VCaP (cell line): ENCODE measurements at regions not wholly inside any gene's neighbourhood (a gene's known extent, or its start where the extent isn't known, plus 50 kb on each side); places are given as distances from the start of the nearest gene placed in this dataset.

ENCODE experiments used
- H3K27ac ChIP-seq: fragments of 450-650 bp; 2 replicates; pipeline ENCODE4 v1.5.1; 2017
- CTCF ChIP-seq: fragments of 450-650 bp; conservative IDR thresholded peaks from 2 replicates; pipeline ENCODE4 v1.5.1; 2017; ENCODE audit warnings: mild to moderate bottlenecking, moderate library complexity

- no peak overlapping the region for H3K27ac ChIP-seq
- no peak for TF ChIP-seq CTCF
These were observed 61.7 kb downstream of the KCNJ2 start for GRCh38 chr17:70230850-70231640.

GRCh38 chr17:70232466-70232865, 63.1 kb downstream of the KCNJ2 start:
- no peak overlapping the region for H3K27ac ChIP-seq
- no peak for TF ChIP-seq CTCF

- TF ChIP-seq CTCF: no peak
- no peak overlapping the region for H3K27ac ChIP-seq
These were observed 65.9 kb downstream of the KCNJ2 start for GRCh38 chr17:70235252-70235651.

- TF ChIP-seq CTCF: no peak
- no peak overlapping the region for H3K27ac ChIP-seq
These were observed 68.9 kb downstream of the KCNJ2 start for GRCh38 chr17:70238228-70238627.

- peak overlapping the region; percentile 46; the same call in 1 of the 2 replicates for H3K27ac ChIP-seq
- TF ChIP-seq CTCF: no peak
These were observed 69.3 kb downstream of the KCNJ2 start for GRCh38 chr17:70238646-70239045.

GRCh38 chr17:70239391-70239826, 70.1 kb downstream of the KCNJ2 start:
- H3K27ac ChIP-seq: peak overlapping the region; percentile 46
- TF ChIP-seq CTCF: no peak

GRCh38 chr17:70241071-70241470, 71.7 kb downstream of the KCNJ2 start:
- no peak for TF ChIP-seq CTCF
- H3K27ac ChIP-seq: no peak overlapping the region
